Inflammatory macrophage treated with lipopolysaccharide for 4 hours (primary cell): ENCODE measurements at regions not wholly inside any gene's neighbourhood (a gene's known extent, or its start where the extent isn't known, plus 50 kb on each side); places are given as distances from the start of the nearest gene placed in this dataset.

Experiments used
- DNase-seq: peaks from one replicate; pipeline ENCODE4 v3.0.0-alpha.2; 2020

DNA sequence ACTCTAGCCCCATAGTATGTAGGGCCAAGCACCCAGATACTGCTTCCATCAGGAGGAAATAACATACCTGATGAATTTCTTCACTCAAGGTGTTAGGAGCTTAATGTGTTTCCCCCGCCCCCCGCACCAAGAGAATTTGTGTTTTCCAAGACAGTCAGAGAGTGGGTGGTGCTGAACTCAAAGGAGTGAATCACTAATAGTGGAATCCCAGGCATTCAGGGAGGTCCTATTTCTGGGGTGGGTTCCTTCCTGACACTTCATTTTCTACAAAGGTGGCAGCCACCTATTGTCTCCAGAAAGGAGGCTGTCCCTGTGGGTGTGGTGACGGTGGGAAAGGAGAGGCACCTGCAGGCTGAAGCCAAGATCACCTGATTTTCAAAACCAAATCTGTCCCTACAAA lies 50.8 kb upstream of the ELF5 start:
- DNase-seq, result no peak

DNA sequence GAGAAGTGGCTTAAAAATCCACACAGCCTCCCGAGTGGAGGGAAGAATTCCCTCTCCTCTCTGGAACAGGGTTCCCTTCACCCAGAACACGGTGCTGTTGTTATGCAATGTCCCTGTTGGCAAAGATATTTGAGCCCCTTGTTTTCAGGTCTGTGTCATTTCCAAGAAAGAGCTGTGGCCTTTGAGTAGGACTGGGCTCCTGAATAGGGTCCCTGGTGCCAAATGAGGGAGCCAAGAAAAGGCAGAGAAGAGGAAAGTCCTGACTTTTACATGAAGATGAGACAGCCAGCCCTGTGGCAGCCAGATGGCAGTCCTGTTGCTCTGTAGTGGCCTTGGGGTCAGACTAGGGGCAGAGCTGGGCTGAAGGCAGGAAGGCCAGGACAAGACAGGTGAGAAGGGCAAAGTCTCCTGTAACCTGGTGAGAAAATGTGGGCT lies 51.2 kb upstream of the ELF5 start:
- DNase-seq, result no peak

DNA sequence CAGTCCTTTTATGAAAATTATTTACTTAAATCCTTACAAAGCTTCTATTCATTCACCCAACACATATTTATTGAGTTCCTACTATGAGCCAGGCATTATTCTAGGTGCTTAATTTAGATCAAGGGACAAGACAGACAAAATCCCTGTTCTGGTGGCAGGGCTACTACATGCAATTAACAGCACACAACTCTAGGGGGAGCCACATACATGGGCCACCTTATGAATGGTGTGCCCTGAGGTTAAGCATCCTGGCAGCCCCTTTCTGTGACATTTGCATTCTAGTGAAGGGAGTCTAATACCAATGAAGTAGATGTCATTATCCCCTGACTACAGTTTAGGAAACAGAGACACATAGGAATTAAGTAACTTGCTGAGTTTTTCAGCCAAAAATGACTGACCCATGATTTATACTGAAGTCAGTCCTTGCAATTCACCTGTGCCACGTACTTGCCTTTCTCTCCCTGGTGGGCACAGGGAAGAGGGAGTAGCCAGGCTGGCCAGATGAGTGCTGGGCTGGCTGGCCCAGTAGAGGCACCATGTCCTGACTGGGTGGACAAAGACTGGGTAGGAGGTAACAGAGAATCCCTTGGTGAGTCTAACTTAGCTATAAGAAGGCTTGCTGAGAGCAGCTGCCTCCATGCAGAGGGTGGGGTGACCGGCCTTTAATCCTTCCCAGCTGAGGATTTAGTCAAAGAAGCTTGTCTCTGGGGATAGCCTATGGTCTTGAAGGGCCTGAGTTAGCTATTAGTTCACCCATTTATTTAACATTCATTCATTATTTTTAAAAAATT lies 52.0 kb upstream of the ELF5 start:
- DNase-seq, result peak; percentile 26

DNA sequence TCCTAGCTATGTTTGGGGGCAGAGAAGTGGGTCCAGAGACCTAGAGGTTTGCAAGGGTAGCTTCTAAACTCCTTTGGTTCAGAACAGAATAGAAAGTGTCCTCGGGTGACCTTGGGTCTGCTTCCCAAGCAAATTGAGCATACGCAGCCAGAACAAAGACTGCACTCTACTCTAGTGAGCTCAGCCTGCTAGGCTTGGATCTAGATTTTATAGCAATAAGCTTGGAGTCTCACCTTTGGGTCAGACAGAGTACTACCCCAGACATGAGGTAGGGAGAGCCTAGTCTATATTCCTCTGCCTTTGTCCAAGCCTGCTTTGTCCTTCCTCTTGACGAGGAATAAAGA lies 52.6 kb upstream of the ELF5 start:
- no peak for DNase-seq

DNA sequence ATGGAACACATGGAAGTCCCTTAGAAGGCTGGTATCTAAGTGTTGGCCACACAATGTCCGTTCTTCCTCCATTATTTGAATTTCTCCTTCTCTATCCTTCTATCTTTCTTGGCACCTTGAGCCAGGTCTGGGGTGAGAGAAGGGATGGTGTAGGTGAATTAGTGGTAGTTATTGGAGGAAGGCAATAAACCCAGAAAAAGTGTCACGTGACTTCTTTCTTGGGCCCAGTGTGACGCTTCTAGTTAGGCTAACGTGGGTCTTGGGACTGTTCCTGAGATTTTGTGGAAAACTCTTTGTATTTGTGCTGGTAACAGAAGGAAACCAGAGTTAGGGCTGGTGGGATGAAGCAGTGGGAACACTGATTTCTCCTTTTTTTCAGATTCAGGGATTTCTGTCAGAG lies 53.1 kb upstream of the ELF5 start:
- no peak for DNase-seq

DNA sequence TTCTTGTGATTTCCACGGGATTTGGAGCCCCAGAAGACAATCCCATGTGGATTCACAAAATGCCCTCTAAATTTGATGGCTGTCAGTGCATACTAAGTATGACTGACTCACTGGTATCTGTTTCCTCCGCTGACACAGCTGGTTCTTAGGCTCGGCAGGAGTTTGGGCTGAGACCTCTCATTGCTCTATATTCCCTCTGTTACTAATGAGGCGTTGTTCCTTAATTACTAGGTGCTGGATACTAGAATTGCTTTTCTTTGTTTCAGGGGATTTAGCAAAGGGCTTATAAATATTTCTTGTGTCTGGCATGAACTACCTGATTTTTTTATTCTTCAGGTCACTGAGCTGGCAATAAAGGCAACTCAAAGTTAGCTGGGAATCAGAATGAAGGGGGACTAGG lies 53.2 kb upstream of the EHF start:
- no peak for DNase-seq

DNA sequence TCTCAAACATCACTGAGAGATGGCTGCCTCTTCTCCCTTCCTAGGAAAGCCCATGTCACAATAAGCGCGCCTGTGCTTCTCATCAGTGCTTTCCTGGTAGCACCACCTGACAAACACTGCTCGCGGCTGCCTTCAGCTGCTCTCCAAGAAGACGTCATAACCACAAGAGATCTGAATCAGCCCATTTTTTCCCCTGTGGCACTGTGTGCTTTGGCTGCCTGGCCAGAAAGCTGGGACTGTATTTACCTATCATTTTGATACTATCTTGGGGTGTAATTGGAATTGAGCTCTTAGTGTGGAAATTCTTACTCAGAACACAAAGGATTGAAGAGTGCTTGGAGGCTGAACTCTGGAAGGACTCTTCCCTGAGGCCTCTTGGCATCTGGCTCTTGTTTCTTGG lies 50.3 kb upstream of the EHF start:
- no peak for DNase-seq
